ENCODE measurements at regions not wholly inside any gene's neighbourhood (a gene's known extent, or its start where the extent isn't known, plus 50 kb on each side); places are given as distances from the start of the nearest gene placed in this dataset.

DNA sequence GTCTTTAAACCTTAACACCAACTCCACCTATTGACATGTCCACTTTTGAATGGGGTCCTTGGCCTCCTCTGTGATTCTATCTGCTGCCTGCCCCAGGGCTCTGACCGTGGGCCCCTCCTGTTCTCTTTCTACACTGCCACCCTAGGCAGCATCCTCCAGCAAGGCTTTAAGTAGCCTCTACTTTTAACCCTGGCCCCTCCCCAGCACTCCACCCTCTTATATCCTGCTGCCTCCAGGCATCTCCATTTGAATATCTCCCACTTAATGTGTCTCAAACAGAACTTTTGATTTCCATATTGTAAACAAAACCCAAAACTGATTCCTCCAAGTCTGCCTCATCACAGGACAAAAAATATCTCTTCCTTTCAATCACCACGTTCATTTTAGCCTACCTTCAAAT is 90.5 kb upstream of the ARHGAP32 start:
- TF ChIP-seq, protein P1, sequence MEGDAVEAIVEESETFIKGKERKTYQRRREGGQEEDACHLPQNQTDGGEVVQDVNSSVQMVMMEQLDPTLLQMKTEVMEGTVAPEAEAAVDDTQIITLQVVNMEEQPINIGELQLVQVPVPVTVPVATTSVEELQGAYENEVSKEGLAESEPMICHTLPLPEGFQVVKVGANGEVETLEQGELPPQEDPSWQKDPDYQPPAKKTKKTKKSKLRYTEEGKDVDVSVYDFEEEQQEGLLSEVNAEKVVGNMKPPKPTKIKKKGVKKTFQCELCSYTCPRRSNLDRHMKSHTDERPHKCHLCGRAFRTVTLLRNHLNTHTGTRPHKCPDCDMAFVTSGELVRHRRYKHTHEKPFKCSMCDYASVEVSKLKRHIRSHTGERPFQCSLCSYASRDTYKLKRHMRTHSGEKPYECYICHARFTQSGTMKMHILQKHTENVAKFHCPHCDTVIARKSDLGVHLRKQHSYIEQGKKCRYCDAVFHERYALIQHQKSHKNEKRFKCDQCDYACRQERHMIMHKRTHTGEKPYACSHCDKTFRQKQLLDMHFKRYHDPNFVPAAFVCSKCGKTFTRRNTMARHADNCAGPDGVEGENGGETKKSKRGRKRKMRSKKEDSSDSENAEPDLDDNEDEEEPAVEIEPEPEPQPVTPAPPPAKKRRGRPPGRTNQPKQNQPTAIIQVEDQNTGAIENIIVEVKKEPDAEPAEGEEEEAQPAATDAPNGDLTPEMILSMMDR (IDR thresholded peaks at IDR 0.05; ENCODE audit: poor library complexity, severe bottlenecking): no peak
- TF ChIP-seq, protein P2, sequence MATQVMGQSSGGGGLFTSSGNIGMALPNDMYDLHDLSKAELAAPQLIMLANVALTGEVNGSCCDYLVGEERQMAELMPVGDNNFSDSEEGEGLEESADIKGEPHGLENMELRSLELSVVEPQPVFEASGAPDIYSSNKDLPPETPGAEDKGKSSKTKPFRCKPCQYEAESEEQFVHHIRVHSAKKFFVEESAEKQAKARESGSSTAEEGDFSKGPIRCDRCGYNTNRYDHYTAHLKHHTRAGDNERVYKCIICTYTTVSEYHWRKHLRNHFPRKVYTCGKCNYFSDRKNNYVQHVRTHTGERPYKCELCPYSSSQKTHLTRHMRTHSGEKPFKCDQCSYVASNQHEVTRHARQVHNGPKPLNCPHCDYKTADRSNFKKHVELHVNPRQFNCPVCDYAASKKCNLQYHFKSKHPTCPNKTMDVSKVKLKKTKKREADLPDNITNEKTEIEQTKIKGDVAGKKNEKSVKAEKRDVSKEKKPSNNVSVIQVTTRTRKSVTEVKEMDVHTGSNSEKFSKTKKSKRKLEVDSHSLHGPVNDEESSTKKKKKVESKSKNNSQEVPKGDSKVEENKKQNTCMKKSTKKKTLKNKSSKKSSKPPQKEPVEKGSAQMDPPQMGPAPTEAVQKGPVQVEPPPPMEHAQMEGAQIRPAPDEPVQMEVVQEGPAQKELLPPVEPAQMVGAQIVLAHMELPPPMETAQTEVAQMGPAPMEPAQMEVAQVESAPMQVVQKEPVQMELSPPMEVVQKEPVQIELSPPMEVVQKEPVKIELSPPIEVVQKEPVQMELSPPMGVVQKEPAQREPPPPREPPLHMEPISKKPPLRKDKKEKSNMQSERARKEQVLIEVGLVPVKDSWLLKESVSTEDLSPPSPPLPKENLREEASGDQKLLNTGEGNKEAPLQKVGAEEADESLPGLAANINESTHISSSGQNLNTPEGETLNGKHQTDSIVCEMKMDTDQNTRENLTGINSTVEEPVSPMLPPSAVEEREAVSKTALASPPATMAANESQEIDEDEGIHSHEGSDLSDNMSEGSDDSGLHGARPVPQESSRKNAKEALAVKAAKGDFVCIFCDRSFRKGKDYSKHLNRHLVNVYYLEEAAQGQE (IDR thresholded peaks at IDR 0.05; ENCODE audit: borderline replicate concordance): no peak

Measured in neural cell (in vitro differentiated cells).